ENCODE measurements at regions not wholly inside any gene's neighbourhood (a gene's known extent, or its start where the extent isn't known, plus 50 kb on each side); places are given as distances from the start of the nearest gene placed in this dataset.
"Not testable (repeated sequence)": the region's sequence is repeated elsewhere in the genome, so short reads cannot be mapped to it uniquely, and the experiment has no call there.

DNA sequence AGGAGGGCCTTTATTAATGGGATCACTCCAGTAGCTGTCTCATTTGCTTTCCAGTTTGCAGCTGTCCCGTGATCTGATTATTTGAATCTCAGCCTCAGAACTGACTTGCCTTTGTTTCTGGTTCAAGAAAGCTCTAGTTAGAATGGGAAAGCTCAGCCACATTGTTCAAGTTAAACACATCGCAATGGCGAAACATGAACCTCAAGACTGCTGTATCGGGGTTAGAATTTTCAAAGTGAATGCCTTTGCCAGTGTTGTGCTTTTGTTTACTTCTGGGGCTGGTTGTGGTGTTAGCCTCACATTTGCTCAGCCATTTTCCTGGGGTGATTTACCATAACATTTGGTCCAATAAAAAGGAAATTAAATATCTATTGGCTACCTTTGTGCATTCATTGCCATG lies 105.3 kb downstream of the LUZP4 start:
- TF ChIP-seq, protein P1, sequence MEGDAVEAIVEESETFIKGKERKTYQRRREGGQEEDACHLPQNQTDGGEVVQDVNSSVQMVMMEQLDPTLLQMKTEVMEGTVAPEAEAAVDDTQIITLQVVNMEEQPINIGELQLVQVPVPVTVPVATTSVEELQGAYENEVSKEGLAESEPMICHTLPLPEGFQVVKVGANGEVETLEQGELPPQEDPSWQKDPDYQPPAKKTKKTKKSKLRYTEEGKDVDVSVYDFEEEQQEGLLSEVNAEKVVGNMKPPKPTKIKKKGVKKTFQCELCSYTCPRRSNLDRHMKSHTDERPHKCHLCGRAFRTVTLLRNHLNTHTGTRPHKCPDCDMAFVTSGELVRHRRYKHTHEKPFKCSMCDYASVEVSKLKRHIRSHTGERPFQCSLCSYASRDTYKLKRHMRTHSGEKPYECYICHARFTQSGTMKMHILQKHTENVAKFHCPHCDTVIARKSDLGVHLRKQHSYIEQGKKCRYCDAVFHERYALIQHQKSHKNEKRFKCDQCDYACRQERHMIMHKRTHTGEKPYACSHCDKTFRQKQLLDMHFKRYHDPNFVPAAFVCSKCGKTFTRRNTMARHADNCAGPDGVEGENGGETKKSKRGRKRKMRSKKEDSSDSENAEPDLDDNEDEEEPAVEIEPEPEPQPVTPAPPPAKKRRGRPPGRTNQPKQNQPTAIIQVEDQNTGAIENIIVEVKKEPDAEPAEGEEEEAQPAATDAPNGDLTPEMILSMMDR (IDR thresholded peaks at IDR 0.05): not testable (repeated sequence)
- not testable (repeated sequence) for TF ChIP-seq POLR2A (IDR thresholded peaks at IDR 0.05)
